ENCODE measurements at regions not wholly inside any gene's neighbourhood (a gene's known extent, or its start where the extent isn't known, plus 50 kb on each side); places are given as distances from the start of the nearest gene placed in this dataset.

DNA sequence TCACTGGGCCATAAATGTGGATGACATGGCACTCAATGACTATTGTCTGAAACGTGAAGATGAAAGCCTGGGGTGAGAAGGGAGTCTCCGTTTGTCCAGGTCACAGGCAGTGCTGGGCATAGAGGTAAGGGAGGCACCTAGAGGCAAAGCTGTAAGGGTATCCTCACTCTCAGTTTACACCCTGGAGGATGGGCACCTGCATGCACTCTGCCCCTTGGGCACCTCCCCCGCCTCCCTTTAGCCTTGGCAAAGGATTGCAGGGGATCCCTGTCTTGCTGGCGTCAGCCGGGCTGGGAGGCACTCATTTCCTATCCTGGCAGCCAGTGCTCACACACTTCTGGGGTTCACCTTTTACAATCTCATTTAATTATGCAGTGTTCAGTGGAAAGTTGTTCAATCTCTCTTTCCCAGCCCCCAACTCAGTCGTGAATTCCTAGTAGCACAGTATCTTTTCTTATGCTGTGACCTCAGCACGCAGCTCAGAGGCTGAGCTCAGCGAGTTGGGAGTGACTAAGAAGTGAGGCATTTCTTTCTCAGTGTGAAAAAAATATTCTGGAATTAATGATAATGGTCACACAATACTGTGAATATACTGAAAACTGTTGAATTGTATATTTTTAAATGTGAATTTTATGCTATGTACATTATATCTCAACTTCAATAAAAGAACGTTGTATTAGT is 866.6 kb downstream of the BRD1 start:
- no peak for DNase-seq (ENCODE audit: low read depth in 2 of 2)

GRCh38 chr22:48960576-48960975 is 867.1 kb downstream of the BRD1 start:
- no peak for DNase-seq (ENCODE audit: low read depth in 2 of 2)

DNA sequence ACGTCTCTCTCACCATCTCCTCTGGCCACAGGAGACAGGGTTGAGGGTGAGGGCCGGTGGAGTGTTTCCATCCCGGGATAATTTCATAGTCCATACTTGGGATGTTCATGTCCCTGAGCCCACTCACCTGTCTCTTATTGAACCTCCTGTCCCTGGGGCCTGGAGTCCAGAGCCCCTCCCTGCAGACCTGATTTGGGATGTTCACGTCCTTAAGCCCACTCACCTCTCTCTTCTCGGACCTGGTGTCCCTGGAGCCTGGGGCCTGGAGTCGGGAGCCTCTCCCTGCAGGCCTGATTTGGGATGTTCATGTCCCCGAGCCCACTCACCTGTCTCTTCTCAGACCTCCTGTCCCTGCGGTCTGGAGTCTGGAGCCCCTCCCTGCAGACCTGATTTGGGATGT is 868.2 kb downstream of the BRD1 start:
- no peak for DNase-seq (ENCODE audit: low read depth in 2 of 2)

DNA sequence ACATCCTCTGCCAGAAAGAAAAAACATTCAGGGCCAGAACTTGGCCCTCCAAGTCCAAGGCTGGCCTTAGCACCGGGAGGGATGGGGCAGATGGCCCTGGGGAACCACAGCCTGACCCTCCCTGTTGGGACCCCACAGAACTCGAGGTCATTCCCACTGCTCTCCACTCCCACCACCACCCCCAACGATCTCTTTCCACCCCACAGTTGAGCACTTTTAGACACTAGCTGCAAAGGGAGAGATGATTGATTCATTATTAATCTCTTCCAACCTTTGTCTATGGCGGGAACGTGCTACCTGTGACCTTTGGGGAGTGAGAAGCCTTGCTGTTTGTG is 869.7 kb downstream of the BRD1 start:
- no peak for DNase-seq (ENCODE audit: low read depth in 2 of 2)

- no peak for DNase-seq (ENCODE audit: low read depth in 2 of 2)
These were observed 870.2 kb downstream of the BRD1 start for GRCh38 chr22:48957311-48957986.

- DNase-seq (ENCODE audit: low read depth in 2 of 2), result no peak
These were observed 872.0 kb downstream of the BRD1 start for GRCh38 chr22:48955351-48956311.

DNA sequence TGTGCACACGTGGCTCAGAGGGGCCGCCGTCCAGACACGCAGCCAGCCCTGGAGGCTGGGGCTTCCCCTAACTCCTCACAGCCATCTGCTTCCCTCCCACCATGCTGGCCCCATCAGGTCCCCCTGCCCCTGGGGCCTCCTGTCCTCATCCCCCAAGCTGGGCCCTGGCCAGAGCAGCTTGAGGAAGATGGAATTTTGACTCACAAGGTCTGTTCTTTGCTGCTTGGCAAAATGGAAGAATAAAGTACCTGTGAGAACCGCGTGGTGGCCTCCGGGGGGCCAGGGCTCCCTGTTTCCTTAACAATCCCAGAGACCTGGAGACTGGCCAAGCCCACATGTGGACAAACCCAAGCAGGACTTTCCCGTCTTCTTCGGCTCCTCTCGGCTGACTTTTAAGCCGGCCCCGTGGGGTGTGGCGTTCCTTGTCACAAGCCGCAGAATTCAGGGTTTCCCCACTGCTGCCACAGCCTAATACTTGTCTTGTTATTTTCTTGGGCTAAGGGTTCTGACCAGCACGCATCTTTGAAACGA is 872.8 kb downstream of the BRD1 start:
- DNase-seq (ENCODE audit: low read depth in 2 of 2), result no peak

DNA sequence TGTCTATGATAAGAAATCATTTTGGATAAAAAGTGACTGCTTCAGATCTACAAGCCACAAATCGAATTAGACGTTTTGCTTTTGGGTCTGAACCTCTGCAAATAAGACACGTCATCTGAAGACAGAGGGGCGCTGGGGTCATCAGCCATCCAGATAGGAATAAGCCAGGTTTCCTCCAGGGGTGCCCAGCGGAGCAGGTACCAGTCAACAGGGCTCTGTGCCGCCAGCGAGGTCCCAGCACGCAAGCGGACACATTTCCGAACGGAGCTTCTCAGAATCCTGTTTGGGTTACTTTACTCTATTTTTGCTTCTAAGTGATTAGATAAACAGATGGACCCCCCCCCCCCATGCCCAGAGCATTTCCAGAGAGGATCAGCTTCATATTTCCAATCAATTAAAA is 873.8 kb downstream of the BRD1 start:
- DNase-seq (ENCODE audit: low read depth in 2 of 2), result no peak

DNA sequence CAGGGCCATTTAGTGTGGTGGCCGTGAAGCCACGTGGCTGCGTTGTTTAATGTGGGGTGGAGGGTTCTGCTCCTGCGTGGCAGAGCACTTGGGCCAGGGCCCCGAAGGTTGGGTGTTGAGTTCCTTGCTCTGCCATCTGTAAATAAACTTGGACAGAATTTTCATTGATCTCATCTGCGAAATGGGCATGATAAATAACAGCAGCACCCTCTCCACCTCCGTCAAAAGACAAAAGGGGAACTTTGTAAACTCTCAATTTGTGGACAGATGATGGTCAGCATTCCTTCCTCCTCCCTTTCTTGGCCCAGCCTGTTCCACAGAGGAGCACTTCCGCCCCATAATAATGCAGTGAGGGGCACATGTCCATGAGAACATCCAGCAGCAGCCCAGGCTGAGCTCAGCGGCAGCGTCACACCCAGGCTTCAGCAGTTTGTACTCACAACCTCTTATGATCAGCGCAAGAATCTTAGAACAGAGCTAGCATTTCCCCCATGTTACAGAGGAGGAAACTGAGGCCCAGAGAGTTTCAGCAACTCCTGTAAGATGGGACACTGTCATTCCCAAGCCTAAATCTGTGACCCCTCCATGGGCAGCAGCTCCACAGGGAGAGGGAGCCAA is 874.5 kb downstream of the BRD1 start:
- DNase-seq (ENCODE audit: low read depth in 2 of 2), result no peak

- DNase-seq (ENCODE audit: low read depth in 2 of 2), result no peak
These were observed 875.2 kb downstream of the BRD1 start for GRCh38 chr22:48952256-48953102.

DNA sequence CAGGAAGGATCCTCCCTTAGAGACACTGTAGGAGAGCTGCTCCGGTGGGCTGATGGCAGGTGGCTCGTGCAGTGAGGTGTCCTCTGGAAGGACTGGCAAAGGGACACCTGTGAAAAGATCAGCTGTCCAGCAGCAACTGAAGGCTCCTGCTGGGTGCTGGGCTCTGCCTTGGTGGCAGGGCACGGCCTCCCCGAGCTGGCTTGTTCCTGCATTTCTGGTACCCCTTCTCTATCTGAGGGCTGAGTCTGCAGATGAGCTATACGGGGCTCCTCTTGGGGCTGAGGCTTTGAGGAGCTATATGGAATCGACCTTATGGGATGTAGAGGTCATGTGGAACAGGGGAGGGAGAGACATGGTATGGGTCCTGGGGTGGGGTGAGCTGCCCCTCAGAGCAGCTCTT is 875.8 kb downstream of the BRD1 start:
- no peak for DNase-seq (ENCODE audit: low read depth in 2 of 2)

DNA sequence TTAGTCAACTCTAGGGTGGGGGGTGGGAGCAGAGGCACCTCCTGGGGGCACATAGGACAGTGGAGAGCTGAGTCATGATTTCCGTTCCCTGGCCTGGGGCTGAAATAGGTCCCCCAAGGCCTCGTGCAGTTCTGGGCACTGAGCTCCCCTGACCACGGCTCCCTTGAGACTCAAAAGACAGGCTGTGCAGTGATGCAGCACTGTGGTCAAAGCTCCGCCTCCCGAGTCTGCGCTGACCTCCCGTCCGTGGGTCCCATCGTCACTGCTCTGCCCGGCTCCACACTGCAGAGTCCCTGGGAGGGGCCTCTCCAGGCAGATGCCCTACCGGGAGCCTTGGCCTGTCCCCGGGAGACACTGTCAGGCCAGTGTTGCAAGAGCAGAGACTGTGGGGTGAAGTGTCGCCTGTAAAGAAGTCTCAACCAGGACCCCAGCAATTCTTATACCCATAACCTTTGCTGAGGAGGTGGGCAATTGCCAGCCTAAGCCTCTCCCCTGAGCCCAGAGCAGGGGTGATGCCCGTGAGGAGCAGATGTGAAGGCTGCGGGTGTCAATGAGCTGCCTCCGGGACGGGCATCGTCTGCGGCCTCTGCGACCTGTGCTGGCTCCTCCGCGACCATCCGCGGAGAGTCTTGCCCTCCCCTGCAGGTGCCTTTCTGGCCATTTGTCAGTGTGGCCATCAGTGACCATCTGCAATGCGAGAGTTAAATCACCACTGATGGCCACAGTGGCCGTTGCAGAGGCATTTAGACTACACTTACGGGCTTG is 877.3 kb downstream of the BRD1 start:
- no peak for DNase-seq (ENCODE audit: low read depth in 2 of 2)

DNA sequence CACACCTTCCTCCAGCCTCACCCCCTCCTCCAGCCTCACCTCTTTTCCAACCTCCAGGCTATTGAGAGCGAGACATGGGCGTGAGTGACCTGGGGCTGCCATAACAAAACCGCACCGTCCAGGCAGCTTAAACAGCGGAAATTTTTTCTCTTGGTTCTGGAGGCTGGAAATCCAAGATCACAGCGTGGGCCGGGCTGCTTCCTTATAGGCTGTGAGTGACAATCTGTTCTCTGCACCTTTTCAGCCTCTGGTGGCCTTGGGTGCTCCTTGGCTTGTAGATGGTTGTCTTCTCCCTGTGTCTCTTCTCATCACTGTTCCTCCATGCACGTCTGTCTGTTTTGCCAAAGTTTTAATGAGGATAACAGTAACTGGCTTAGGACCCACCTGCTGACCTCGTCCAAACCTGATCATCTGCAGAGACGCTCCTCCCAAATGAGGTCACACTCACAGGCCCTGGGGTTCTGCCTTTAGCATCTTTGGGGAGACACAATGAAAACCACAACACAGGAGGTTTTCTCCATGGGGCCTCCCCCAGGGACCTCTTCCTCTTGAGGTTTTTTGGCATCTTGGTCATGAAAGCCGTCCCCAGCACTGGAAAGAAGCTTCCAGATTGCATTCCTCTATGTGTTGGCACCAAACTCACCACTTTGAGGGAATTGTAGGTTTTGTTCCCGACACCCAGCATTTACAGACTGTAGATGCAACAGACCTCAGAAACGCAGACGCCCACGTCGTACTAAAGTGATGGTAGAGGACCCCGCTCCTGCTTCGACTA is 878.1 kb downstream of the BRD1 start:
- no peak for DNase-seq (ENCODE audit: low read depth in 2 of 2)

DNA sequence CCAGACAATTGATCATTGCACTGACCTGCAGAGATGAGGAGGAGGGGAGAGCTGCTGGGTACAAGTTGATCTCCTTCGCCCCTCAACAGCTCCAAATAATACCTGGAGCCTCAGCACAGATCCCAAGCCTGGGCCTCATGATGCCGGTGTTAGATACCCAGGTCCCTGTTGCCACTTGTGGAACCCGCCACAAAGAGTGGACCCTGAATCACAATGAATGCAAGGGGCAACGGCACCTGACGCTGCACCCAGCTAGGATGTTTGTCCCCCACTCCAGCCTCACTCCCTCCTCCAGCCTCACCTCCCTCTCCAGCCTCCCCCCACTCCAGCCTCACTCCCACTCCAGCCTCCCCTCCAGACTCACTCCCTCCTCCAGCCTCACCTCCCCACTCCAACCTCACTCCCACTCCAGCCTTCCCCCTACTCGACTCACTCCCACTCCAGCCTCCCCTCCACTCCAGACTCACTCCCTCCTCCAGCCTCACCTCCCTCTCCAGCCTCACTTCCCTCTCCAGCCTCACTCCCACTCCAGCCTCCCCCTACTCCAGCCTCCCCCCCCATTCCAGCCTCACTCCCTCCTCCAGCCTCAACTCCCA is 879.0 kb downstream of the BRD1 start:
- no peak for DNase-seq (ENCODE audit: low read depth in 2 of 2)

- DNase-seq (ENCODE audit: low read depth in 2 of 2), result no peak
These were observed 880.0 kb downstream of the BRD1 start for GRCh38 chr22:48947636-48948035.

- DNase-seq (ENCODE audit: low read depth in 2 of 2), result no peak
These were observed 881.8 kb downstream of the BRD1 start for GRCh38 chr22:48945621-48946458.

GRCh38 chr22:48944751-48945620 is 882.7 kb downstream of the BRD1 start:
- DNase-seq (ENCODE audit: low read depth in 2 of 2), result no peak
